PC-3 (cell line): ENCODE measurements at regions not wholly inside any gene's neighbourhood (a gene's known extent, or its start where the extent isn't known, plus 50 kb on each side); places are given as distances from the start of the nearest gene placed in this dataset.

Source experiments
- ATAC-seq: fragments of 200-7000 bp; cut with Tn5 transposase; 2 replicates; pipeline ENCODE4 v1.9.1; 2020; ENCODE audit warnings: mild to moderate bottlenecking, moderate library complexity
- BruUV-seq: library from RNA; stranded (reverse); fragments of 400-500 nt; replicated peaks from 2 replicates; lab custom pipeline; 2021; lab: Mats Ljungman, UMichigan
- CTCF ChIA-PET: fragments of 300-600 bp; sonication (Branson Sonifier 250); formaldehyde crosslinking; loops from one replicate; lab custom pipeline; 2022; ENCODE audit warnings: antibody characterized with exemption; lab: Charles Lee
- POLR2A ChIA-PET: fragments of 300-600 bp; sonication (Branson Sonifier 250); formaldehyde crosslinking; loops from one replicate; lab custom pipeline; 2022; ENCODE audit warnings: antibody characterized with exemption; ENCODE audit not compliant: unreplicated experiment; lab: Charles Lee
- DNase-seq: peaks from one replicate; pipeline ENCODE4 v3.0.0-alpha.2; 2015
- H2AFZ ChIP-seq: fragments of 300-600 bp; sonication (generic); 2 replicates; pipeline ENCODE4 v1.6.0; 2016; ENCODE audit warnings: antibody characterized with exemption, low read length
- H3F3A ChIP-seq: fragments of 300-600 bp; sonication (generic); one replicate; pipeline ENCODE4 v1.6.0; 2017; ENCODE audit warnings: antibody characterized with exemption, low read length, control low read depth, mild to moderate bottlenecking; ENCODE audit not compliant: unreplicated experiment
- H3K27ac ChIP-seq: fragments of 300-600 bp; sonication (generic); 2 replicates; pipeline ENCODE4 v1.5.1; 2016; ENCODE audit warnings: mild to moderate bottlenecking, low read length
- H3K27me3 ChIP-seq: fragments of 300-600 bp; sonication (generic); 2 replicates; pipeline ENCODE4 v1.6.1; 2016; ENCODE audit warnings: low read length, mixed read lengths
- H3K36me3 ChIP-seq: fragments of 300-600 bp; sonication (generic); 2 replicates; pipeline ENCODE4 v1.6.1; 2016; ENCODE audit warnings: low read depth, mixed run types, low read length, mixed read lengths
- H3K4me1 ChIP-seq: fragments of 300-600 bp; sonication (generic); 2 replicates; pipeline ENCODE4 v1.5.1; 2016; ENCODE audit warnings: low read length; ENCODE audit not compliant: insufficient read depth
- H3K4me2 ChIP-seq: fragments of 300-600 bp; sonication (generic); 2 replicates; pipeline ENCODE4 v1.6.0; 2016; ENCODE audit warnings: low read length
- H3K4me3 ChIP-seq: fragments of 300-600 bp; sonication (generic); 2 replicates; pipeline ENCODE4 v1.5.1; 2016; ENCODE audit warnings: mild to moderate bottlenecking, low read length, mixed read lengths
- H3K79me2 ChIP-seq: fragments of 300-600 bp; sonication (generic); 2 replicates; pipeline ENCODE4 v1.6.1; 2017; ENCODE audit warnings: low read length, mixed read lengths
- H3K9ac ChIP-seq: fragments of 300-600 bp; sonication (generic); 2 replicates; pipeline ENCODE4 v1.6.0; 2016; ENCODE audit warnings: mild to moderate bottlenecking, low read length
- H3K9me2 ChIP-seq: fragments of 300-600 bp; sonication (generic); replicated peaks from 2 replicates; pipeline ENCODE4 v1.6.1; 2016; ENCODE audit warnings: mixed run types, low read length, mixed read lengths
- H3K9me3 ChIP-seq: fragments of 300-600 bp; sonication (generic); 2 replicates; pipeline ENCODE4 v1.6.1; 2016; ENCODE audit warnings: low read length, mixed read lengths
- H4K20me1 ChIP-seq: fragments of 300-600 bp; sonication (generic); 2 replicates; pipeline ENCODE4 v1.6.1; 2016; ENCODE audit warnings: low read length, mixed read lengths
- CTCF ChIP-seq: fragments of 300-600 bp; sonication (generic); conservative IDR thresholded peaks from 2 replicates; pipeline ENCODE4 v1.5.1; 2017; ENCODE audit warnings: antibody characterized with exemption, low read depth, mild to moderate bottlenecking, low read length
- EZH2 ChIP-seq: fragments of 300-600 bp; sonication (generic); IDR thresholded peaks from one replicate; pipeline ENCODE4 v1.6.1; 2017; ENCODE audit warnings: antibody characterized with exemption, mild to moderate bottlenecking, low read length; ENCODE audit not compliant: unreplicated experiment
- EZH2phosphoT487 ChIP-seq: fragments of 300-600 bp; sonication (generic); IDR thresholded peaks from 2 replicates; pipeline ENCODE4 v1.6.1; 2018; ENCODE audit warnings: mild to moderate bottlenecking, antibody characterized with exemption, low read length, borderline replicate concordance
- intact Hi-C: fragments of 100-400 bp; cut with micrococcal nuclease; formaldehyde crosslinking; loops from 2 replicates; pipeline ENCODE4 v1.9.0; 2023

GRCh38 chr19:31223740-31224534 lies 125.3 kb downstream of the TSHZ3 start:
- TF ChIP-seq EZH2, result no peak
- TF ChIP-seq EZH2phosphoT487, result no peak
- TF ChIP-seq CTCF, result no peak
- no peaks in the 10 kb centered on the region for H4K20me1 ChIP-seq
- H3F3A ChIP-seq, result no peaks in the 10 kb centered on the region
- no peak overlapping the region for H3K4me3 ChIP-seq
- no peak overlapping the region for H2AFZ ChIP-seq
- DNase-seq, result no peak
- POLR2A ChIA-PET, result no interaction called here
- no peaks in the 10 kb centered on the region for H3K9me3 ChIP-seq
- H3K27ac ChIP-seq, result no peak overlapping the region
- no peak overlapping the region for H3K4me2 ChIP-seq
- ATAC-seq, result no peak
- no peaks in the 10 kb centered on the region for H3K4me1 ChIP-seq
- H3K9me2 ChIP-seq, result no peaks in the 10 kb centered on the region
- H3K79me2 ChIP-seq, result no peaks in the 10 kb centered on the region
- intact Hi-C loops, result no loop called here
- no peaks in the 10 kb centered on the region for H3K36me3 ChIP-seq
- no peaks in the 10 kb centered on the region for H3K27me3 ChIP-seq
- BruUV-seq, result no TSS peak
- H3K9ac ChIP-seq, result no peak overlapping the region
- CTCF ChIA-PET, result no interaction called here

DNA sequence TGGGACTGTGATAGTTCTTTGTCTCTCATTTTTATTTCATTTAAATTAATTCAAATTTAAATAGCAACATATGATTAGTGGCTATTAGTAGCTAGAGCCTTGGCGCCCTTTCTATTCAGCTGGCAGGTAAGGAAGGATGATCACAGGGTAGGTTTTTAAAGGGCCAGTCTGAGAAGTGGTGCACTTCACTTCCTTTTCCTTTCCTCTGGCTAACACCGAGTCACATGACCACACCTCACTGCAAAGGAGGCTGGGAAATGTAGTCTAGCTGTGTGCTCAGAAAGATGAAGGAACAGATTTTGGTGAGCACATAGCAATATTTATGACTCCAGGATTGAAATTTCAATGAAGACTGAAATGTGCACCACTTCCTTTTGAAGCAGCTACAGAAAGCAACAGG lies 128.7 kb downstream of the TSHZ3 start:
- Histone ChIP-seq H2AFZ (no peak overlapping the region), H3K27ac (no peak overlapping the region), H3K27me3 (no peaks in the 10 kb centered on the region), H3K4me1 (no peaks in the 10 kb centered on the region), H3K79me2 (no peaks in the 10 kb centered on the region), H3K9me3 (no peaks in the 10 kb centered on the region), H3K36me3 (no peaks in the 10 kb centered on the region), H3K9ac (no peak overlapping the region), H3K4me3 (no peak overlapping the region), H3F3A (no peaks in the 10 kb centered on the region), H4K20me1 (no peaks in the 10 kb centered on the region), H3K4me2 (no peak overlapping the region), H3K9me2 (no peaks in the 10 kb centered on the region)
- no peak for ATAC-seq
- CTCF ChIA-PET, result no interaction called here
- POLR2A ChIA-PET, result no interaction called here
- DNase-seq, result no peak
- intact Hi-C loops, result no loop called here
- no peak for TF ChIP-seq EZH2phosphoT487
- no peak for TF ChIP-seq EZH2
- TF ChIP-seq CTCF, result no peak
- BruUV-seq, result no TSS peak

DNA sequence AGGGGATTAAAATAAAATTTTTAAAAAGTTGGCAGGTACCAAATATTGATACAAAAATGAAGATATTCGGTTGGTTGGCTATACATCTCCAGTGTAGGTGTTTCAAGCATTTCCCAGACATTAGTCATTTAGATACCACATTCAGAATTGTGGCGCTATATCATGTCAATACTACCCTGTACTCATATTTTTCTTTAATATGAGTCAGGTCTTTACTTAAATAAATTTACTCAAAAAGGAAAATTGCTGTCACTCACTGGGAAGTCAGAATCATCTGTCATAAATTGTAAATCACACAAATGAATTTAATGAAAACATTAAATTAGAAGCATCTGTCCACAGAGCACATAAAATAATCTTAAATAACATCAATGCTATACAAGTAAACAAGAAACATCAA lies 134.2 kb downstream of the TSHZ3 start:
- DNase-seq (peak; percentile 51), ATAC-seq (no peak)
- Histone ChIP-seq H3K79me2 (no peaks in the 10 kb centered on the region), H3K4me1 (peaks cover 5% of the 10 kb centered on the region; the same call in 1 of the 2 replicates), H3K9ac (peak overlapping the region; percentile 51; the same call in 1 of the 2 replicates), H3F3A (no peaks in the 10 kb centered on the region), H4K20me1 (no peaks in the 10 kb centered on the region), H3K9me2 (no peaks in the 10 kb centered on the region), H3K36me3 (no peaks in the 10 kb centered on the region), H3K9me3 (no peaks in the 10 kb centered on the region), H3K4me2 (no peak overlapping the region), H3K4me3 (no peak overlapping the region), H3K27ac (peak overlapping the region; percentile 87), H3K27me3 (no peaks in the 10 kb centered on the region), H2AFZ (no peak overlapping the region)
- ChIA-PET POLR2A (no interaction called here), CTCF (no interaction called here)
- intact Hi-C loops, result no loop called here
- no peak for TF ChIP-seq EZH2phosphoT487
- TF ChIP-seq EZH2, result no peak
- TF ChIP-seq CTCF, result no peak
- BruUV-seq, result no TSS peak
